ENCODE measurements at regions not wholly inside any gene's neighbourhood (a gene's known extent, or its start where the extent isn't known, plus 50 kb on each side); places are given as distances from the start of the nearest gene placed in this dataset.

- H3K27ac ChIP-seq (ENCODE audit: control insufficient read depth, insufficient read depth, low read length), result no peak overlapping the region
- no peaks in the 10 kb centered on the region for H3K4me1 ChIP-seq (ENCODE audit: control insufficient read depth, extremely low read depth, insufficient read depth, low read length)
- DNase-seq (ENCODE audit: low read depth, low spot score) (no peak), FAIRE-seq (no peak)
- dilution Hi-C loops (cut with MboI; ENCODE audit: extremely low pct_ligation_motif_present, low sequenced_read_pairs), result no loop called here
- no peak overlapping the region for H2AFZ ChIP-seq (ENCODE audit: control insufficient read depth, low read length)
- no peaks in the 10 kb centered on the region for H4K20me1 ChIP-seq (ENCODE audit: control insufficient read depth, extremely low read depth, insufficient read depth, low read length)
- no peak overlapping the region for H3K4me3 ChIP-seq (ENCODE audit: control insufficient read depth in 2 of 3, extremely low read depth in 1 of 3, insufficient read depth in 2 of 3, low read depth in 1 of 3, low read length in 3 of 3)
- H3K79me2 ChIP-seq (ENCODE audit: control insufficient read depth, insufficient read depth, low read length), result no peaks in the 10 kb centered on the region
- H3K36me3 ChIP-seq (ENCODE audit: control insufficient read depth in 2 of 2, extremely low read depth in 1 of 2, insufficient read depth in 2 of 2, low read length in 2 of 2), result no peaks in the 10 kb centered on the region
- no peak overlapping the region for H3K4me2 ChIP-seq (ENCODE audit: control insufficient read depth, extremely low read depth, insufficient read depth, low read depth, low read length)
- no peaks in the 10 kb centered on the region for H3K27me3 ChIP-seq (ENCODE audit: control insufficient read depth, extremely low read depth, insufficient read depth, low read length)
- TF ChIP-seq EZH2 (IDR thresholded peaks at IDR 0.05; ENCODE audit: low read length), result no peak
- TF ChIP-seq, protein P1, sequence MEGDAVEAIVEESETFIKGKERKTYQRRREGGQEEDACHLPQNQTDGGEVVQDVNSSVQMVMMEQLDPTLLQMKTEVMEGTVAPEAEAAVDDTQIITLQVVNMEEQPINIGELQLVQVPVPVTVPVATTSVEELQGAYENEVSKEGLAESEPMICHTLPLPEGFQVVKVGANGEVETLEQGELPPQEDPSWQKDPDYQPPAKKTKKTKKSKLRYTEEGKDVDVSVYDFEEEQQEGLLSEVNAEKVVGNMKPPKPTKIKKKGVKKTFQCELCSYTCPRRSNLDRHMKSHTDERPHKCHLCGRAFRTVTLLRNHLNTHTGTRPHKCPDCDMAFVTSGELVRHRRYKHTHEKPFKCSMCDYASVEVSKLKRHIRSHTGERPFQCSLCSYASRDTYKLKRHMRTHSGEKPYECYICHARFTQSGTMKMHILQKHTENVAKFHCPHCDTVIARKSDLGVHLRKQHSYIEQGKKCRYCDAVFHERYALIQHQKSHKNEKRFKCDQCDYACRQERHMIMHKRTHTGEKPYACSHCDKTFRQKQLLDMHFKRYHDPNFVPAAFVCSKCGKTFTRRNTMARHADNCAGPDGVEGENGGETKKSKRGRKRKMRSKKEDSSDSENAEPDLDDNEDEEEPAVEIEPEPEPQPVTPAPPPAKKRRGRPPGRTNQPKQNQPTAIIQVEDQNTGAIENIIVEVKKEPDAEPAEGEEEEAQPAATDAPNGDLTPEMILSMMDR (optimal IDR thresholded peaks at IDR 0.05 in 1 of 3, IDR thresholded peaks at IDR 0.05 in 1 of 3, conservative IDR thresholded peaks at IDR 0.05 in 1 of 3; ENCODE audit: extremely low read depth in 1 of 3, insufficient read depth in 2 of 3, low read length in 3 of 3), result no peak
- H3K9me3 ChIP-seq (ENCODE audit: control insufficient read depth, low read depth, low read length), result no peaks in the 10 kb centered on the region
- H3K9ac ChIP-seq (ENCODE audit: control insufficient read depth, extremely low read depth, insufficient read depth, low read length), result no peak overlapping the region
- no peaks in the 10 kb centered on the region for H3K9me1 ChIP-seq (ENCODE audit: control insufficient read depth, extremely low read depth, insufficient read depth, low read length)
Observed at GRCh38 chr9:118165451-118165850, 461.2 kb downstream of the TLR4 start.

GRCh38 chr9:118170032-118170955 is 466.1 kb downstream of the TLR4 start:
- dilution Hi-C loops (cut with MboI; ENCODE audit: extremely low pct_ligation_motif_present, low sequenced_read_pairs), result no loop called here
- H3K9ac ChIP-seq (ENCODE audit: control insufficient read depth, extremely low read depth, insufficient read depth, low read length), result no peak overlapping the region
- H3K27ac ChIP-seq (ENCODE audit: control insufficient read depth, insufficient read depth, low read length), result no peak overlapping the region
- no peaks in the 10 kb centered on the region for H3K9me3 ChIP-seq (ENCODE audit: control insufficient read depth, low read depth, low read length)
- TF ChIP-seq, protein P1 (optimal IDR thresholded peaks at IDR 0.05 in 1 of 3, IDR thresholded peaks at IDR 0.05 in 1 of 3, conservative IDR thresholded peaks at IDR 0.05 in 1 of 3; ENCODE audit: extremely low read depth in 1 of 3, insufficient read depth in 2 of 3, low read length in 3 of 3), result peak; percentile 39 to 74 (median 65)
- no peak for TF ChIP-seq EZH2 (IDR thresholded peaks at IDR 0.05; ENCODE audit: low read length)
- H3K27me3 ChIP-seq (ENCODE audit: control insufficient read depth, extremely low read depth, insufficient read depth, low read length), result no peaks in the 10 kb centered on the region
- H2AFZ ChIP-seq (ENCODE audit: control insufficient read depth, low read length), result no peak overlapping the region
- H4K20me1 ChIP-seq (ENCODE audit: control insufficient read depth, extremely low read depth, insufficient read depth, low read length), result no peaks in the 10 kb centered on the region
- no peak overlapping the region for H3K4me3 ChIP-seq (ENCODE audit: control insufficient read depth in 2 of 3, extremely low read depth in 1 of 3, insufficient read depth in 2 of 3, low read depth in 1 of 3, low read length in 3 of 3)
- H3K4me2 ChIP-seq (ENCODE audit: control insufficient read depth, extremely low read depth, insufficient read depth, low read depth, low read length), result no peak overlapping the region
- no peaks in the 10 kb centered on the region for H3K9me1 ChIP-seq (ENCODE audit: control insufficient read depth, extremely low read depth, insufficient read depth, low read length)
- H3K79me2 ChIP-seq (ENCODE audit: control insufficient read depth, insufficient read depth, low read length), result no peaks in the 10 kb centered on the region
- DNase-seq (ENCODE audit: low read depth, low spot score) (no peak), FAIRE-seq (no peak)
- no peaks in the 10 kb centered on the region for H3K4me1 ChIP-seq (ENCODE audit: control insufficient read depth, extremely low read depth, insufficient read depth, low read length)
- no peaks in the 10 kb centered on the region for H3K36me3 ChIP-seq (ENCODE audit: control insufficient read depth in 2 of 2, extremely low read depth in 1 of 2, insufficient read depth in 2 of 2, low read length in 2 of 2)
